Middle frontal gyrus (tissue), 1 donor: ENCODE measurements at regions not wholly inside any gene's neighbourhood (a gene's known extent, or its start where the extent isn't known, plus 50 kb on each side); places are given as distances from the start of the nearest gene placed in this dataset.

Experiments used
- DNase-seq: peaks from one replicate; pipeline ENCODE4 v3.0.0-alpha.2; 2015; ENCODE audit warnings: low spot score; ENCODE audit errors: extremely low spot score

DNA sequence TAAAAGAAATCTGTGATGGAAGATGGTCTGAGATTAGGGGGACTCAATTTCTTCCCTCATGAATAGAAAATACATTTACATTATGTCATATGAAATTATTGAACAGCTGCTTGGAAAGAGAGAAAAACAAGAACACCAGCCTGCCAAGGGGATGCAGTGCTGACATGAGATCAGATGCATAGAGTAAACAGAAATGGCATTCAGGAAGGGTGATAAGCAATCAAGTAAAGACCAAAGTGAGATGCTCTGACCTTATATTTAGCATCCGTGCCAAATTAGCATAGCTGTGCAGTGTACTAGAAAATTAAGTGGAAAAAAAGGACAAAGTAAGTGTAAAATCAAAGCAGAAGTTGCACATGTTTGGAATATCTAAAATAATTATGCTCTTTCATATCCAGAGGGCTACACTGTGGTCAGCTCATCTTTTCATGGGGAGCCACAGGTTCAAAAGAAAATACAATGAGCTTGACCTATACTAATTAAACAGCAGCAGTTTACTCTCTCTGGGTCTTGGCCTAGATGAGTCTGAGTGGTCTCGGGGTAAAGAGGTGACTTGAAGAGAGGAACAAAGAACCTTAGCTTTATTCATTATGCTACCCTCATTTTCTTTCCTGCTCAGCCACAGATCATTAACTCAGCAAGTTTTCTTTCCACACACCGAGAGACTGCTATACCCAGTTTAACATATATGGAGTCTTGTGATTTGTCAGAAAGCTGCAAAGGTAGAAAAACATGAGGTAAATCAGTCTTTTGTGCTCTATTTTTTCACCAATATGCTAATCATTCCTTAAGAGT is 359.4 kb upstream of the FOXG1 start:
- DNase-seq = no peak

GRCh38 chr14:28407996-28408395 is 358.6 kb upstream of the FOXG1 start:
- no peak for DNase-seq

DNA sequence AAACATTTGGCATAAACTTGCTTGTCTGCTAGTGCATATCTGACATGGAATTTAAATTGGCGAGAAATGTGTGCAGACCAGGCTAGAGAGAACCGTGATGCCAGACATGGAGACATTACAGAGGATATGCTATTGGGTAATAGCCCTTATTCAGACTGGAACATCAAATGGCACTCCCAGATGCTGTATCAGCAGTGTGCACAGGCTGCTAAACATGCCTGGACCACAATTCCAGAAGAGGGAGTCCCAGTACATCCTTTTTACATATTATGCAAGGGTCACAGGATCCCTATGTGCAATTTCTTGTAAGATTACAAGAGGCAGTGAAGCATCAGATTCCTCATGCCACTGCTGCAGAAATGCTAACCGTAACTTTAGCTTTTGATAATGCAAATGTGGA is 354.5 kb upstream of the FOXG1 start:
- no peak for DNase-seq

DNA sequence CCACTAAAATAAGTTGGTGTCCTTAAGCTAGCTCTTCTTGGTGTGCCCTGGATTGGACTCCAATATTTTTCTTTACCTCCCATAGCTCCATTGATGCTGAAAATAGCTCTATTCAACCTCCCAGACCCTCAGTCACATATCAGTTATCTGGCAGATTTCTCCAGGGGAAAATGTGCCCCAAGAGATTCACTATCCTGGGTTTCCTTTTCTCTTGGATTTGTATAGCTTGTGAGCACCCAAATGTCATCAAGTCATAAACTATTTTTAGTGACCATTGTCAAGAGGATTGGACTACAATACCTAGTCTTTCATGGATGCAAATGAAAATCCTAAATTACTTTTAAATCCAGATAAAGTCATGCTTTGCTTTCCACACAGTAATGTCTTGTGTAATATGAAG is 339.6 kb upstream of the FOXG1 start:
- DNase-seq = no peak

DNA sequence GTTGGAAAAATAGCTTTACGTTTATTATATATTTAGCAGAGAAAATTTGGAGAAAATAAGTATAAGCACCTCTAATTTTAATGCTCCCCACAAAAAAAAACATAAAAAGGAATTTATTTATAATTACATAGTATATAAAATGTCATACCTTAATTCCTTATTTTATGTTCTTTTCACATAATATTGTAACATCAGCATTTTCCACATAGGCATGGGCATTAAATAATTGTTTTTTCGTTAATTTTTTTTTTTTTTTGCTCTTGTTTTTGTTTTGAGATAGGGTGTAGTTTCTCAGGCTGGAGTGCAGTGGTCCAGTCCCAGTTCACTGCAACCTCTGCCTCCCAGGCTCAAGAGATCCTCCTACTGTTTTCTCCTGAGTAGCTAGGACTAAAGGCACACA is 329.8 kb upstream of the FOXG1 start:
- DNase-seq = no peak

DNA sequence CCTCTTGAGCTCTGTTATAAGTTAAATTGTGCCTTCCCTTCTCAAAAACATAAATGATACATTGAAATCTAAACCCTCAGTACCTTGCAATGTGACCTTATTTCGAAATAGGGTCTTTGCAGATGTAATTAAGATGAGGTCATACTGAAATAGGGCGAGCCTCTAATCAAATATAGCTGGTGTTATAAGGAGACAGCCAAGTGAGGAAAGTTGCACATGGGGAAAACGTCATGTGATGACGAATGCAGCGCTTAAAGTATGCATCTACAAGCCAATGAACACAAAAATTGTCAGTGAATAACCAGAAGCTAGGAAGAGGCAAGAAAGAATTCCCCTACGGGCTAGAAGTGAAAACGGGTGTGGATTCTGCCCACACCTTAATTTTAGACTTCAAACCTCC is 305.2 kb upstream of the FOXG1 start:
- DNase-seq = no peak

GRCh38 chr14:28467611-28468010 is 299.0 kb upstream of the FOXG1 start:
- DNase-seq = no peak

DNA sequence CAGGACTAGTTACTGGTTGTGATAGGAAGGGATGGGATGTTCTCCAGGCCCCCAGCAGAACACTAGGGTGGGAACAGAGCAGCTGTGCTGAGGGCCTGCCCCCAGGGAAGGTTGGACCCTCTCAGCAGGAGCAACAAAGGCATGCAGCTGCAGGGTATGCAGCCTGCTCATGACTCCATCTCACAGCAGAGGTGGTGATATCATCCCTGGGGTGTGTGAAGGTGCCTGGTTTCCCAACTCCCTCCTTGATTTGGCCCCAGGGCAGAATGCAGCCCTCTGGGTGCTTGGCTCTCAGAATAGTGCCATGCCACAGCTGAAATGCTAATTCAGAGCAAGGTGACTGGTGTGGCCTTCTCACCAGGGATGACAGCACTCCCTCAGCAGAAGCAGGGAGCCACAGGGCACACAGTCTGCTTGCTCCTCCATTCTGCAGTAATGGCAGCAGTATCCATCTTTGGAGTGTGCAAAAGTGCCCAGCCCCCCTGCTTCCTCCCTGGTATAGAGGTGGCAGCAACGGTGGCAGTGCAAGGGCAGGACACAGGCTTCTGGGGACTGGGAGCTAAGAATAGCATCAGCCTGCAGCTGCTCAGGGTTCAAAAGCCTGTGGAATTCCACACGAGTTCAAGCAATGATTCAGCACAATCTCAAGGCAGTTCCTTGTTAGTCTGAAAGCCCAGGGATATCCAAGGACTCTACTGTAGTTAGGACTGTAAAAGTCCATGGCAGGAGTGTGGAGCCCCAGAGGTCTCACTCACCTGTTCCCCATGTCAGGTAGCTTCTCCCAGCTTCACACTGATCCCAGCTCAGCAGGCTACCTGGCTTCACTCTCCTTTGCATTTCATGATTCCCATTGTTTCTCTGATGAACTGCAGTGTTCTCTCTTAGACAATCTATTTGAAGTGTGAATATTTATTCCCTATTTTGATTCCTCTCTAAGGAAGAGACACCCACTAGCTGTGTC is 298.1 kb upstream of the FOXG1 start:
- no peak for DNase-seq

GRCh38 chr14:28482251-28483040 is 284.1 kb upstream of the FOXG1 start:
- DNase-seq = no peak

- DNase-seq = no peak
Observed at GRCh38 chr14:28483506-28483905, 283.1 kb upstream of the FOXG1 start.

DNA sequence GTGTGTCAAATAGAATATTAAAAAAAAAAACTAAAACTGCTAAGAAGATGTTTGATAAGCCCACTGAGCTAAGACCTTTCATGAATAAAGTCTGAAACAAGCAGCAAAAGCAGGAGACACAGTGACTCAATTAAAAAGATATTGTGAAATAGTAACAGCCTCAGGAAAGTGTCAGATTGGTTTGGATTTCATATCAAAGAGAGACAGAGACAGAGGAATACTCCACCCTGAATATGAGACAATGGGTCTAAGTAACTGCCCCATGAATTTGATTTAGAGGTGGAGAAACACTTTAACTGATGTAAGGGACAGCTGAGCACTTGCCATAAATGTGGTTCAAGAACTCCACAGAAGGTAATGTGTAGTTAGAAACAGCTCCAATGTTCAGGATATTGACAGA is 277.9 kb upstream of the FOXG1 start:
- no peak for DNase-seq

DNA sequence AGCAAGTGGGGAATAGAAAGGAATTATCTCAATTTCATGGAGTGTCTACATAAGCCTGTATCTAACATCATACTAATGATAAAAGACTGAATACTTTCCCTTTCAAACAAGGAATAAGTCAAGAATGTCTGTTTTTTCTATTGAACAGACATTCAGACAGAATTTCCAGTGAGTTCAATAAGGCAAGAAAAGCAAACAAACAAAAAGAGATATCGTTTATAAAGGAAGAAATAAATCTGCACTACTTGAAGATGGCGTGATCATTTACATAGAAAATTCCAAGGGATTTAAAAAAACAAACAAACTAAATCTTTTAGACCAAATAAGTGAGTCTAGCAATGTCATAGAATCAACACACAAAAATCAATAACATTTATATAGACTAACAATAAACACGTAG is 273.1 kb upstream of the FOXG1 start:
- no peak for DNase-seq

- DNase-seq = no peak
Observed at GRCh38 chr14:28494196-28494595, 272.4 kb upstream of the FOXG1 start.

DNA sequence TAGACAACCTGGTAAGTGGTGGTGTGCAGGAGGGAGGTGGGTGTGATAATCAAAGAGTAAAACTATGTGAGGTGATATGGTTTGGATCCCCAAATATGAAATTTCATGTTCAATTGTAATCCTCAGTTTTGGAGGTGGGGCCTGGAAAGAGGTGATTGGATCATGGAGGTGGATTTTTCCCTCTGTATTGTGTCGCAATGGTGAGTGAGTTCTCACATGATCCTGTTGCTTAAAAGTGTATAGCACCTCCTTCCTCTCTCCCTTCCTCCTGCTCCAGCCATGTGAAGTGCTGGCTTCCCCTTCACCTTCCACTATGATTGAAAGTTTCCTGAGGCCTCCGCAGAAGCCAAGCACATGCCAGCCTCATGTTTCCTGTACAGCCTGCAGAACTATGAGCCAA is 270.2 kb upstream of the FOXG1 start:
- DNase-seq = no peak

DNA sequence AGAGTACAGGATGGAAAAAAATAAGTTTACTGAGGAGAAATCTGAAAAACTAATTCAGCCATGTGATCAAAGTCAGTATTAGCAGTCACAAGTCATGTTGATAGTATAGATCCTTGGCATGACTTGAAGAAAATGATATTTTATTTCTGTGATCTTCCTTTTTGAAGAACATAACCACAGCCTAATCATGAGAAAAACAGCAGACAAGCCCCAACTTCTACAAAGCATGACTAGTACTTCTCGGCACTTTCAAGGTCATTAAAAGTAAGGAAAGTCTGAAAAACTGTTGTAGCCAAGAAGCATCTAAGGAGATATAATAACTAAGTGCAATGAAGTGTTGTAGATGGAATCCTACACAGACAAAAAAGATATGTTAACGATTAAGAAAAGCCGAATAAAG is 264.1 kb upstream of the FOXG1 start:
- no peak for DNase-seq

- no peak for DNase-seq
Observed at GRCh38 chr14:28515571-28515970, 251.0 kb upstream of the FOXG1 start.

DNA sequence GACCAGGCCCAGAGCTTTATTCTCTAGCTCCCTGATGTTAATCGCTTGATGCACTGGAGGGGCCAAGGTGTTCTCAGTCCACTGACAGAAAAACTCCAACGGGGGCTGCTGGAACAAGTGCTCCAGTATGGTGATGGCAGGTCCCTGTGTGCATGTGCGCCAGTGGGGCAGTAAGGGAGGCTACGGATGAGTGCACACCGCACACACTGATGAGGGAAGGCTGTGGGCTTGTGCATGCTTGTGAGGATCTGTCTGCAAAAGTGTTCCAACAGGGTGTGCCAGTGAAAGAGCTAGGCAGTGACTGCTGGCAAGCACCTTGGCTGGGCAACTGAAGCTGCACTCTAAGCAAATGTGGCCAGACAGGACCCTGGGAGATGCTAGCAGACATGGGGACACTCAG is 229.7 kb upstream of the FOXG1 start:
- DNase-seq = no peak

DNA sequence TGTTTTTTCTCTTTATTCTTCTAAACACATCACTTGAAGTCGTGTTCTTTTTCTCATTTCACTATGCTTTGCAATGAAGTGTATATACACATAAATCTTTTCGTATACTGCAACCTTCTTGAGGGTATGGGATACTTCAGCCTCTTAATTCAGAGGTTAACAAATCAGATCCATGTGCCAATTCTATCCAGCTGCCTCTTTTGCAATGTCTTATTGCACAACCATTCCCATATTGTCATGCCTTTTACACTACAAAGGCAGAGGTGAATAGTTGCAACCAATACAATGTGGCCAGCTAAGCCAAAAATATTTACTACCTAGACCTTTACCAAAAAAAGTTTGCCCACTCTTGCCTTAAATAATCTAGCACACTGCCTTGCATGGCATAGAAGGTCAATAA is 224.5 kb upstream of the FOXG1 start:
- no peak for DNase-seq

DNA sequence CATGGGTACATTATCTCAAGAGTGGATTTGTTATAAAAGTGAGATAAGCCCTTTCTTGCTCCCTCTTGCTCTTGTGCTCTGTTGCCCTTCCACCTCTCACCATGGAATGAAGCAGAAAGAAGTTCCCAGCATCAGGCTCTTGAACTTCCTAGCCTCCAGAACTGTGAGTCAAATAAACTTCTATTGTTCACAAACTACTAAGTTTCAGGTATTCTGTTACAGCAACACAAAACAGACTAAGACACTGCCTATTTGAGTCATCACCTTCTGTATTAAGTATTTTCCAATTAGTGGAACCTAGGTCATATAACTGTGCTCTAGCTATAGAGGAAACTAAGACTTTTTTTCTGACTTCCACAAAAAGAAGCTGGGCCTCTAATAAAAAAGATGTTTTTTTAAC is 201.2 kb upstream of the FOXG1 start:
- no peak for DNase-seq

- no peak for DNase-seq
Observed at GRCh38 chr14:28570391-28570790, 196.2 kb upstream of the FOXG1 start.

DNA sequence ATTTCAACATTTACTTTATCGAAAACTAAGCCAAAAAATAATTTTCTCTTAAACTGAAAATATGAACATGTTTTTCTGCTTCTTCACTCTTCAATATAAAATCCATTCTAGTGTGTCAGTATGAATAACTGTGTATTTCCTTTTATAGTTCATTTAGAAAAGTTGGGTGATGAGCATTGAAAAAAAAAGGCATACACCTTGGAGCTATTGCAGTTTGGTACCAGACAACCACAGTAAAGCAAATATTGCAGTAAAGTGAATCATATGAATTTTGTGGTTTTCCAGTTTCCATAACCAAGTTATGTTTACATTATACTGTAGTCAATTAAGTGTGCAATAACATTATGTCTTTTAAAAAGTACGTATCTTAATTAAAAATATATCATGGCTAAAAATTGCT is 195.0 kb upstream of the FOXG1 start:
- no peak for DNase-seq

DNA sequence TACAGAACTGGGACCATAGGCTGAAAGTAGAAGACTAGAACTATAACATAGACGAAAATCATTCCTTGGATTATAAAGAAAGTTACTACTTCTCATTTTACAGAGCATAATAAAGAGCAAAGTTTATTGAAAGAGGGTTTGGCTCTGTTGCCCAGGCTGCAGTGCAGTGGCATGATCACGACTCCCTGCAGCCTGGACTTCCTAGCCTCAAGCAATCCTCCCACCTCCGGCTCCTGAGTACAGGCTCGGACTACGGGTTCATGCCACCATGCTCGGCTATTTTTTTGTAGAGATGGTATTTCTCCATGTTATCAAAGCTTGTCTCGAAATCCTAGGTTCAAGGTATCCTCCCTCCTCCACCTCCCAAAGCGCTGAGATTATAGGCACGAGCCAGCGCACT is 190.1 kb upstream of the FOXG1 start:
- no peak for DNase-seq
